ENCODE measurements at regions not wholly inside any gene's neighbourhood (a gene's known extent, or its start where the extent isn't known, plus 50 kb on each side); places are given as distances from the start of the nearest gene placed in this dataset.

GRCh38 chrX:110432091-110432905 is 73.7 kb downstream of the RTL9 start:
- DNase-seq: peak; percentile 37

- DNase-seq: peak; percentile 37
Observed at GRCh38 chrX:110432906-110433215, 74.2 kb downstream of the RTL9 start.

GRCh38 chrX:110435196-110435595 is 76.5 kb downstream of the RTL9 start:
- DNase-seq: no peak

GRCh38 chrX:110436523-110436922 is 77.9 kb downstream of the RTL9 start:
- no peak for DNase-seq

- no peak for DNase-seq
Observed at GRCh38 chrX:110437686-110438085, 79.0 kb downstream of the RTL9 start.

- no peak for DNase-seq
Observed at GRCh38 chrX:110440016-110440805, 81.6 kb downstream of the RTL9 start.

- peak; percentile 12 for DNase-seq
Observed at GRCh38 chrX:110442635-110443034, 84.0 kb downstream of the RTL9 start.

- no peak for DNase-seq
Observed at GRCh38 chrX:110444996-110445395, 86.3 kb downstream of the RTL9 start.

- DNase-seq: no peak
Observed at GRCh38 chrX:110448459-110448858, 89.8 kb downstream of the RTL9 start.

- no peak for DNase-seq
Observed at GRCh38 chrX:110449312-110449711, 90.7 kb downstream of the RTL9 start.

GRCh38 chrX:110450050-110450449 is 91.4 kb downstream of the RTL9 start:
- peak; percentile 67 for DNase-seq

GRCh38 chrX:110454336-110454735 is 95.7 kb downstream of the RTL9 start:
- DNase-seq: no peak

GRCh38 chrX:110462957-110463356 is 104.3 kb downstream of the RTL9 start:
- DNase-seq: no peak

GRCh38 chrX:110466790-110467189 is 108.1 kb downstream of the RTL9 start:
- no peak for DNase-seq

- no peak for DNase-seq
Observed at GRCh38 chrX:110472265-110472664, 113.6 kb downstream of the RTL9 start.

GRCh38 chrX:110477593-110478228 is 119.1 kb downstream of the RTL9 start:
- no peak for DNase-seq

GRCh38 chrX:110491846-110492620 is 133.4 kb downstream of the RTL9 start:
- no peak for DNase-seq

- no peak for DNase-seq
Observed at GRCh38 chrX:110504947-110505346, 146.3 kb downstream of the RTL9 start.

GRCh38 chrX:110509755-110510532 is 151.3 kb downstream of the RTL9 start:
- DNase-seq: no peak

- DNase-seq: no peak
Observed at GRCh38 chrX:110511238-110511637, 152.6 kb downstream of the RTL9 start.

- no peak for DNase-seq
Observed at GRCh38 chrX:110512341-110512740, 153.7 kb downstream of the RTL9 start.

- no peak for DNase-seq
Observed at GRCh38 chrX:110514509-110514908, 155.9 kb downstream of the RTL9 start.

Measured in NCI-H1092 treated with DMSO at 0.1 percent for 48 hours (cell line).